Stomach (tissue), 8 donors: ENCODE measurements at regions not wholly inside any gene's neighbourhood (a gene's known extent, or its start where the extent isn't known, plus 50 kb on each side); places are given as distances from the start of the nearest gene placed in this dataset.
A peak's percentile ranks its signal among the peaks of the same experiment; 100 is the strongest.

Experiments
- DNase-seq, 2 donors: peaks; one replicate each; pipeline versions ENCODE4 v3.0.0 to v3.0.0-alpha.2; 2013 to 2019
- H3K27ac ChIP-seq, 5 donors: fragments of 200-600 bp in 4 of 5; sonication (generic) in 4 of 5; one replicate each; pipeline ENCODE4 v1.5.1; 2013 to 2019; ENCODE audit warnings: mild to moderate bottlenecking in 1 of 5, moderate library complexity in 1 of 5
- H3K27me3 ChIP-seq, 3 donors: fragments of 200-600 bp; sonication (generic); one replicate each; pipeline ENCODE4 v1.5.1; 2017 to 2019; ENCODE audit warnings: mixed run types in 1 of 3
- H3K36me3 ChIP-seq, 4 donors: fragments of 200-600 bp; sonication (generic); 1 replicate in 3 of 4; 2 replicates in 1 of 4; pipeline ENCODE4 v1.5.1; 2016 to 2019
- H3K4me1 ChIP-seq, 4 donors: fragments of 200-600 bp; sonication (generic); one replicate each; pipeline ENCODE4 v1.5.1; 2016 to 2019
- H3K4me3 ChIP-seq, 4 donors: fragments of 200-600 bp; sonication (generic) in 3 of 4; one replicate each; pipeline ENCODE4 v1.5.1; 2016 to 2019; ENCODE audit warnings: mild to moderate bottlenecking in 1 of 4
- H3K9me3 ChIP-seq, 4 donors: fragments of 200-600 bp; sonication (generic); one replicate each; pipeline ENCODE4 v1.5.1; 2016 to 2019
- EP300 ChIP-seq: sonication (generic); formaldehyde crosslinking; IDR thresholded peaks from one replicate; pipeline ENCODE4 v1.6.1; 2017; ENCODE audit warnings: antibody characterized with exemption
- POLR2A ChIP-seq, 4 donors: fragments of 450-650 bp; IDR thresholded peaks; one replicate each; pipeline ENCODE4 v1.6.1; 2016; ENCODE audit warnings: antibody characterized with exemption in 4 of 4, control low read depth in 2 of 4, mild to moderate bottlenecking in 1 of 4, moderate library complexity in 1 of 4
- POLR2AphosphoS5 ChIP-seq, 3 donors: sonication (generic); formaldehyde crosslinking; IDR thresholded peaks; one replicate each; pipeline ENCODE4 v1.6.1; 2016; ENCODE audit warnings: antibody characterized with exemption in 3 of 3
- WGBS, 5 donors: extraction: QIAGEN DNeasy Blood & Tissue Kit in 3 of 5; methylation state at CpG; one replicate each; pipeline versions ENCODE4 v1.1.5 to v1.1.7; 2013 to 2018; 5-methylcytosine and 5-hydroxymethylcytosine counted together
- intact Hi-C: fragments of 100-400 bp; cut with DNase I; formaldehyde crosslinking; loops from one replicate; pipeline ENCODE4 v1.15.1; 2023; ENCODE audit warnings: low total_unique reads
- TF ChIP-seq, protein P1 (sequence below), 7 experiments: fragments of 450-650 bp in 4 of 7; fragments of 200-600 bp in 3 of 7; sonication (generic) in 3 of 7; IDR thresholded peaks; one replicate each; pipeline ENCODE4 v1.5.1; 2016 to 2019; ENCODE audit warnings: antibody characterized with exemption in 7 of 7, control low read depth in 2 of 7, mild to moderate bottlenecking in 1 of 7
- donor health status: healthy with polysubstance abuse.
- donor health status: Bipolar disorder and iron deficiency.
- donor health status: healthy.

DNA sequence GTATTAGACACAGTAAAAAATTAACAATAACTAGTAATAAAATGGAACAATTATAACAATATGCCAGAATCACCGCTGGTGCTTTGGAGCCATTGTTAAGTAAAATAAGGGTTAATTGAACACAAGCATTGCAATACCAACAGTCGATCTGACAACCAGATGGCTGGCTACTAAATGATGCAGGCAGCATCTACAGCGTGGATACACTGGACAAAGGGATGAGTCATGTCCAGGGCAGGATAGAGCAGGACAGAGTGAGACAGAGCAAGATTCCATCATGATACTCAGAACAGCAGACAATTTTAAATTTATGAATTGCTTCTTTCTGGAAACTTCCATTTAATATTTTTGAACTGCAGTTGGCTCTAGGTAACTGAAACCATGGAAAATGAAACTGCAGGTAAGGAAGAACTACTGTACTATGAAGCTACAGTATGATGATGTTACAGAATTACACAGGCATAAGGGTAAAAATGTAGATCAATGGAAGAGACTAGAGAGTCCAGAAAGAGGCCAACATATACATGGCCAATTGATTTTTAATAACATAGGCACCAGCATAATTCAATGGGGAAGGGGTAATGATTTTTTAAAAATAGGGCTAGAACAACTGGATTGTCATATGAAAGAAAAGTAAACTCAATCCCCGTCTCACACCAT lies 168.7 kb downstream of the RRAGC start:
- intact Hi-C loops: no loop called here
- peaks cover 0 to 6% (median 0%) of the 10 kb centered on the region in 3 donors for H3K27me3 ChIP-seq
- no peak for TF ChIP-seq POLR2AphosphoS5 (IDR thresholded peaks at IDR 0.05)
- TF ChIP-seq, protein P1, sequence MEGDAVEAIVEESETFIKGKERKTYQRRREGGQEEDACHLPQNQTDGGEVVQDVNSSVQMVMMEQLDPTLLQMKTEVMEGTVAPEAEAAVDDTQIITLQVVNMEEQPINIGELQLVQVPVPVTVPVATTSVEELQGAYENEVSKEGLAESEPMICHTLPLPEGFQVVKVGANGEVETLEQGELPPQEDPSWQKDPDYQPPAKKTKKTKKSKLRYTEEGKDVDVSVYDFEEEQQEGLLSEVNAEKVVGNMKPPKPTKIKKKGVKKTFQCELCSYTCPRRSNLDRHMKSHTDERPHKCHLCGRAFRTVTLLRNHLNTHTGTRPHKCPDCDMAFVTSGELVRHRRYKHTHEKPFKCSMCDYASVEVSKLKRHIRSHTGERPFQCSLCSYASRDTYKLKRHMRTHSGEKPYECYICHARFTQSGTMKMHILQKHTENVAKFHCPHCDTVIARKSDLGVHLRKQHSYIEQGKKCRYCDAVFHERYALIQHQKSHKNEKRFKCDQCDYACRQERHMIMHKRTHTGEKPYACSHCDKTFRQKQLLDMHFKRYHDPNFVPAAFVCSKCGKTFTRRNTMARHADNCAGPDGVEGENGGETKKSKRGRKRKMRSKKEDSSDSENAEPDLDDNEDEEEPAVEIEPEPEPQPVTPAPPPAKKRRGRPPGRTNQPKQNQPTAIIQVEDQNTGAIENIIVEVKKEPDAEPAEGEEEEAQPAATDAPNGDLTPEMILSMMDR (IDR thresholded peaks at IDR 0.05): no peak
- no peak for TF ChIP-seq POLR2A (IDR thresholded peaks at IDR 0.05)
- no peak for TF ChIP-seq EP300
- H3K4me3 ChIP-seq: no peak overlapping the region
- peak in 1 of 2 donors; percentile 32 for DNase-seq
- no peak overlapping the region for H3K27ac ChIP-seq
- H3K4me1 ChIP-seq: no peaks in the 10 kb centered on the region
- peaks cover 0 to 3% (median 0%) of the 10 kb centered on the region in 4 donors for H3K9me3 ChIP-seq
- 68 to 77% (median 72%) methylated on average over 4 of the region's 4 CpGs for WGBS, 5 donors
- H3K36me3 ChIP-seq: no peaks in the 10 kb centered on the region

DNA sequence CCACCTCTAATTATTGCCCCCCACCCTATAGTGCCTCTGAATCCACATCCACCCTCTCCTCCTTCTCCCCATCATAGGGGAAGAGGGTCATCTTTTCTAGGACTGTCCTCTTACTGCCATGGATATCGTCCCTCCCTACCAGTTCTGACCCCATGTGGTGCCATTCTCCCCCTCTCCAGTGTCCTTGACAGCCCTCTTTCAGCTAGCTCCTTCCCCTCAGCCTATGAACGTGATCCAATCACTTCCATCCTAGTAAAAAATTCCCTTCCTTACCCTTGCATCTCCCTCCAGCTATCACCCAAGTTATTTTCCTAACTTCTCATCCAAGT lies 172.7 kb downstream of the RRAGC start:
- Histone ChIP-seq H3K27ac (no peak overlapping the region), H3K4me1 (no peaks in the 10 kb centered on the region), H3K36me3 (no peaks in the 10 kb centered on the region), H3K4me3 (no peak overlapping the region), H3K9me3 (no peaks in the 10 kb centered on the region), H3K27me3 (peaks cover 0 to 6% (median 4%) of the 10 kb centered on the region in 3 donors)
- intact Hi-C loops: no loop called here
- TF ChIP-seq POLR2AphosphoS5 (IDR thresholded peaks at IDR 0.05): no peak
- no peak for TF ChIP-seq POLR2A (IDR thresholded peaks at IDR 0.05)
- TF ChIP-seq, protein P1 (IDR thresholded peaks at IDR 0.05): no peak
- TF ChIP-seq EP300: no peak
- WGBS, 5 donors: 41 to 69% (median 61%) methylated on average over 2 of the region's 2 CpGs
- DNase-seq: no peak

DNA sequence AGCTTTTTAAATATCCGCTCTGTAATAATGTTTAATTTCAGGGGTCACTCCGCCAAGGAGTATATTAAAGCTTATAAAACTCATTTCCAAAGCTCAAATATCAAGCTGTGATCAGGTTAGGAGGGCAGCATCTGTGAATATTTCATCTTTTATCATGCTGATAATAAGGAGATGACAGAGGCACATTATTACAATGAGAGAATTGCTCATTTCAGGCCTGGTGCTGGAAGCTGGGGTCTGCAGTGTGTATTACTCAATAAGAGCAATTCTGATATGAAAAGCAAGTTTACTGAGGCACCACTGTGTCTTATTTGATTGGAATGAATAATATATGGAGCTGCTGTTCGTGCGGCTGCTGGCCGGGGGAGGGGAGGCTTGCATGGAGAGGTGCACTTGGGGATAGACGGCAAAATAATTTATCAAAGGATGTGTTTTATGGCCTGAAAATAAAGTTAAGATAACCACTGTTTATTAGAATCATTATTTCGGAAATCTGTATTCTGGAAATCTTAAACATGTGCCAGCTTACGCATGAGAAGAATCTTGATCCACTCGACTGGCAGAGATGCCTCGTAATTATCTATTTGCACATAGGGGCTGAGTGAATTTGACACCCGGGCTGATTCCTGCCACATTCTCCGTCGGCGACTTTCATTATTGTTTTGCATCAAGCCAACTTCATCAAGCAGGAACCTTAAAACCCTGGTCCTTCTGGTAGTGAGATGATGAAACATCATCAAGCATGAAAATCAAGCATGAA lies 173.2 kb downstream of the RRAGC start:
- intact Hi-C loops: no loop called here
- Histone ChIP-seq H3K9me3 (no peaks in the 10 kb centered on the region), H3K27ac (no peak overlapping the region), H3K27me3 (peaks cover 0 to 6% (median 4%) of the 10 kb centered on the region in 3 donors), H3K4me1 (no peaks in the 10 kb centered on the region), H3K36me3 (no peaks in the 10 kb centered on the region), H3K4me3 (no peak overlapping the region)
- DNase-seq: peak in 1 of 2 donors; percentile 7
- TF ChIP-seq POLR2AphosphoS5 (IDR thresholded peaks at IDR 0.05) (no peak), POLR2A (IDR thresholded peaks at IDR 0.05) (no peak), EP300 (no peak)
- TF ChIP-seq, protein P1 (IDR thresholded peaks at IDR 0.05): no peak
- 81 to 88% (median 86%) methylated on average over 14 of the region's 14 CpGs for WGBS, 5 donors

DNA sequence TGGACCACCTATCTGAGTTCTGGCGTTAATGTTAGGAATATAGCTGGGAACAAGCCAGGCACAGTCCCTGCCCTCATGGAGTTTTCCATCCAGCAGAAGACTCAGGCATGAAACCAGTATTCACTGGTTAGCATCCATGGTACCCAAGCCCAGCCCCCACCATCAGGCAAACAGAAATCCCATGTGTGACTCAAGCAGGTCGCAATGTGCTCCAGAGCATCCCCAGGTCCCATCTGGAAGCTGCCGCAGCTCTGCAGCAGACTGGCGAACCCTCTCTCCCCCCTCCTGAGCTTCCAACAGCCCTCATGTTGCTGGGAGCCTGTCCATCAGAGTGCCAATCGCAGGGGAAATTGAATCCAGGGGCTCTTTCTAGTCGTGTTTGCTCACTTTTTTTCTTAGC lies 174.2 kb downstream of the RRAGC start:
- WGBS, 5 donors: 61 to 82% (median 69%) methylated on average over 5 to 6 of the region's 6 CpGs
- TF ChIP-seq POLR2A (IDR thresholded peaks at IDR 0.05) (no peak), EP300 (no peak), POLR2AphosphoS5 (IDR thresholded peaks at IDR 0.05) (no peak)
- TF ChIP-seq, protein P1 (IDR thresholded peaks at IDR 0.05): no peak
- peaks cover 0 to 6% (median 4%) of the 10 kb centered on the region in 3 donors for H3K27me3 ChIP-seq

More for the DNA sequence above, 174.2 kb downstream of the RRAGC start:
- DNase-seq: no peak
- Histone ChIP-seq H3K27ac (no peak overlapping the region), H3K36me3 (no peaks in the 10 kb centered on the region), H3K4me1 (no peaks in the 10 kb centered on the region), H3K4me3 (no peak overlapping the region), H3K9me3 (no peaks in the 10 kb centered on the region)
- intact Hi-C loops: no loop called here
